ENCODE measurements at regions not wholly inside any gene's neighbourhood (a gene's known extent, or its start where the extent isn't known, plus 50 kb on each side); places are given as distances from the start of the nearest gene placed in this dataset.

- DNase-seq (ENCODE audit: extremely low spot score, unreplicated experiment), result no peak
- H3K4me3 Mint-ChIP-seq, result no peak overlapping the region
- no peaks in the 10 kb centered on the region for H3K27me3 Mint-ChIP-seq
- H3K4me1 Mint-ChIP-seq (ENCODE audit: unreplicated experiment), result no peaks in the 10 kb centered on the region
- H3K27ac Mint-ChIP-seq, result no peak overlapping the region
- no peak for TF ChIP-seq CTCF (conservative IDR thresholded peaks at IDR 0.05)
- no peaks in the 10 kb centered on the region for H3K36me3 Mint-ChIP-seq
- H3K9me3 Mint-ChIP-seq, result no peaks in the 10 kb centered on the region
Measured at GRCh38 chr4:29277381-29277780, 1442.8 kb upstream of the PCDH7 start.

- no peak for DNase-seq (ENCODE audit: extremely low spot score, unreplicated experiment)
- no peak for TF ChIP-seq CTCF (conservative IDR thresholded peaks at IDR 0.05)
- Mint-ChIP-seq H3K36me3 (no peaks in the 10 kb centered on the region), H3K4me3 (no peak overlapping the region), H3K27ac (no peak overlapping the region), H3K4me1 (ENCODE audit: unreplicated experiment) (no peaks in the 10 kb centered on the region), H3K27me3 (no peaks in the 10 kb centered on the region), H3K9me3 (no peaks in the 10 kb centered on the region)
Measured at GRCh38 chr4:29278585-29278984, 1441.6 kb upstream of the PCDH7 start.

- TF ChIP-seq CTCF (conservative IDR thresholded peaks at IDR 0.05), result no peak
- no peaks in the 10 kb centered on the region for H3K4me1 Mint-ChIP-seq (ENCODE audit: unreplicated experiment)
- DNase-seq (ENCODE audit: extremely low spot score, unreplicated experiment), result no peak
- H3K4me3 Mint-ChIP-seq, result no peak overlapping the region
- no peak overlapping the region for H3K27ac Mint-ChIP-seq
- no peaks in the 10 kb centered on the region for H3K9me3 Mint-ChIP-seq
- no peaks in the 10 kb centered on the region for H3K27me3 Mint-ChIP-seq
- H3K36me3 Mint-ChIP-seq, result no peaks in the 10 kb centered on the region
Measured at GRCh38 chr4:29289118-29289517, 1431.1 kb upstream of the PCDH7 start.

- Mint-ChIP-seq H3K27ac (no peak overlapping the region), H3K27me3 (no peaks in the 10 kb centered on the region), H3K4me1 (ENCODE audit: unreplicated experiment) (no peaks in the 10 kb centered on the region), H3K9me3 (no peaks in the 10 kb centered on the region), H3K4me3 (no peak overlapping the region), H3K36me3 (no peaks in the 10 kb centered on the region)
- no peak for DNase-seq (ENCODE audit: extremely low spot score, unreplicated experiment)
- TF ChIP-seq CTCF (conservative IDR thresholded peaks at IDR 0.05), result no peak
Measured at GRCh38 chr4:29295280-29295679, 1424.9 kb upstream of the PCDH7 start.

GRCh38 chr4:29304595-29304994 lies 1415.6 kb upstream of the PCDH7 start:
- H3K4me1 Mint-ChIP-seq (ENCODE audit: unreplicated experiment), result no peaks in the 10 kb centered on the region
- no peak for DNase-seq (ENCODE audit: extremely low spot score, unreplicated experiment)
- no peak for TF ChIP-seq CTCF (conservative IDR thresholded peaks at IDR 0.05)
- H3K27me3 Mint-ChIP-seq, result no peaks in the 10 kb centered on the region
- H3K36me3 Mint-ChIP-seq, result no peaks in the 10 kb centered on the region
- H3K9me3 Mint-ChIP-seq, result no peaks in the 10 kb centered on the region
- H3K4me3 Mint-ChIP-seq, result no peak overlapping the region
- H3K27ac Mint-ChIP-seq, result no peak overlapping the region

GRCh38 chr4:29307256-29307655 lies 1412.9 kb upstream of the PCDH7 start:
- Mint-ChIP-seq H3K4me3 (no peak overlapping the region), H3K27ac (no peak overlapping the region), H3K9me3 (no peaks in the 10 kb centered on the region), H3K36me3 (no peaks in the 10 kb centered on the region), H3K27me3 (no peaks in the 10 kb centered on the region), H3K4me1 (ENCODE audit: unreplicated experiment) (no peaks in the 10 kb centered on the region)
- no peak for DNase-seq (ENCODE audit: extremely low spot score, unreplicated experiment)
- no peak for TF ChIP-seq CTCF (conservative IDR thresholded peaks at IDR 0.05)

All from type B pancreatic cell (in vitro differentiated cells).